ENCODE measurements at regions not wholly inside any gene's neighbourhood (a gene's known extent, or its start where the extent isn't known, plus 50 kb on each side); places are given as distances from the start of the nearest gene placed in this dataset.

DNA sequence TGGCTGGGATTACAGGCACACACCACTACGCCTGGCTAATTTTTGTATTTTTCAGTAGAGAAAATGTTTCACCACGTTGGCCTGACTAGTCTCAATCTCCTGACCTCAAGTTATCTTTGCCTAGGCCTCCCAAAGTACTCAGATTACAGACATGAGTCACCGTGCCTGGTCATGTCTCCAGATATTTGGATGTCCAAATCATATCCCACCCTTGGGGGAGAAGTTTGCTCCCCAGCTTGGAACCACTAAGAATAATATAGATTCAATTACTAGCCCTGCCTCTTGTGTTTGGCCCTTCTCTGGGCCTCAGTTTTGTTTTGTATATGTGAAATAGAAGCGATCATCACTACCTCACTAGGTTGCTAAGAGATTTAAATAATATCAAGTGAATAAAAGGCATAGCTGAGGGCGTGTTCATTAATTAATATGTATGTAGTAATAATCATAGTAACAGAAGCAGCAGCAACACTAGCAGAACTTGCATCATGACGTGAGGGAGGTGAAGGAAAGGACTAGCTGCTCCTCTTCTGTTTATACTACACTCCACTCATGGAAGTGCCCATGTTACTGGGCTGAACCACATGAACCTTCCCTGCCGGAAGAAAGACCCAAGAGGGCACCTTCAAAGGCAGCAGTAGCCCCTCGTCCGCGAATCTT, 253.6 kb upstream of the XYLT1 start:
- ChIA-PET CTCF (no interaction called here), POLR2A (no interaction called here)
- Histone ChIP-seq H3K4me1 (ENCODE audit: control extremely low read depth in 1 of 4, control insufficient read depth in 4 of 4, insufficient read depth in 4 of 4, low read length in 3 of 4) (no peaks in the 10 kb centered on the region), H3K9me3 (ENCODE audit: control extremely low read depth in 1 of 5, control insufficient read depth in 4 of 5, insufficient read depth in 2 of 5, low read depth in 1 of 5, low read length in 4 of 5) (no peaks in the 10 kb centered on the region), H3K4me3 (ENCODE audit: control insufficient read depth in 1 of 7, extremely low read depth in 1 of 7, insufficient read depth in 4 of 7, low read depth in 2 of 7, low read length in 6 of 7) (no peak overlapping the region), H3K36me3 (ENCODE audit: control insufficient read depth in 4 of 4, insufficient read depth in 4 of 4, low read length in 3 of 4) (no peaks in the 10 kb centered on the region), H3K27ac (ENCODE audit: insufficient read depth in 1 of 2, low read depth in 1 of 2, low read length in 2 of 2, poor library complexity in 1 of 2, severe bottlenecking in 2 of 2) (no peak overlapping the region), H3K27me3 (replicated peaks in 2 of 5; ENCODE audit: control insufficient read depth in 4 of 5, insufficient read depth in 5 of 5, low read length in 4 of 5) (no peaks in the 10 kb centered on the region)
- WGBS (ENCODE audit: insufficient coverage), result 91% methylated on average over 5 of the region's 10 CpGs
- no peak for DNase-seq

DNA sequence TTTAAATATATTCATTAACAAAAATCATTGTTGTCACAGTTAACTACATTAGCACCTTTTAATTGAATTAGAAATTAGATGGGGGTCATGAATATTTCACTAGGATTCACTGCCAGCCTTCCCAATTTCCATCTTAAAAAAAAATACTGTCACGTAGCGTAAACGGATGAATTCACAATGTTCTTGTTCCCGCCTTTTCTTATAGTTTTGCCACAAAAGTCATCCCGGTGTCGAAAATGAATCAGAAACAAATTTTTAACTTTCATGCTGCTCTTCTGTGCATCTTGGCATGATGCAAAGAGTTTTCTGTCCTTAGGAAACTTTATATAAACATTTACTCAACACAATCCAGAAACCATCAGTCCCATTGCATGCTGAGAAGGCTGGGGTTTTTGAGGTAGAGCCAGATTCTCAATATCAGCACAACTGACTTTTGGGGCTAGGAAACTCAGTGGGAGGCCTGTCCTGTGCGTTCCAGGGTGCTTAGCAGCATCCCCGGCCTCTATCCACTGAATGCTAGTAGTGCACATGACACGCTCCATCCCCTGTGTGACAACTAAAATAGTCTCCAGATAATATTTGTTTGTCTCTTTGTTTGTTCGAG, 252.9 kb upstream of the XYLT1 start:
- WGBS (ENCODE audit: insufficient coverage), result 99% methylated on average over 10 of the region's 10 CpGs
- Histone ChIP-seq H3K27ac (ENCODE audit: insufficient read depth in 1 of 2, low read depth in 1 of 2, low read length in 2 of 2, poor library complexity in 1 of 2, severe bottlenecking in 2 of 2) (no peak overlapping the region), H3K9me3 (ENCODE audit: control extremely low read depth in 1 of 5, control insufficient read depth in 4 of 5, insufficient read depth in 2 of 5, low read depth in 1 of 5, low read length in 4 of 5) (no peaks in the 10 kb centered on the region), H3K4me1 (ENCODE audit: control extremely low read depth in 1 of 4, control insufficient read depth in 4 of 4, insufficient read depth in 4 of 4, low read length in 3 of 4) (no peaks in the 10 kb centered on the region), H3K4me3 (ENCODE audit: control insufficient read depth in 1 of 7, extremely low read depth in 1 of 7, insufficient read depth in 4 of 7, low read depth in 2 of 7, low read length in 6 of 7) (no peak overlapping the region), H3K27me3 (replicated peaks in 2 of 5; ENCODE audit: control insufficient read depth in 4 of 5, insufficient read depth in 5 of 5, low read length in 4 of 5) (peaks cover 0 to 4% (median 0%) of the 10 kb centered on the region in 5 experiments), H3K36me3 (ENCODE audit: control insufficient read depth in 4 of 4, insufficient read depth in 4 of 4, low read length in 3 of 4) (no peaks in the 10 kb centered on the region)
- ChIA-PET CTCF (no interaction called here), POLR2A (no interaction called here)
- DNase-seq, result no peak

DNA sequence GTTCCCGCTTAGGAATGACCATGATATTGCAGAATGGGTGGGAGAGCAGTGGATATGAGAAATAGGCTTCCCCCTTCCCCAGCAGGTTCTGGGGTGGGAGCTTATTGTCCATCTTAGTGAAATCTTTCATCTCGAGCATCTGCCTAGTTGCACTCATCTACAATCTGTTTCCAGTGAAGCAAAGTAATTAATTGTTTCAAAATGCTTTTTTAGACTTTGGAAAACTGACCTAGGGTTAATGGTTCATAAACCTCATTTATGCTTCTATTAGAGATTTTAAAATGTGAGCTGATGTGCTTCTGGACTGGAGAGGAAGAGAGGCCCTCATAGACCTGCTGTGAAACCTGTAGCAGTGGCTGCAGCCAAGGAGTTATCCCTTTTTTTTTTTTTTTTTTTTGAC, 247.7 kb upstream of the XYLT1 start:
- H3K27ac ChIP-seq (ENCODE audit: insufficient read depth in 1 of 2, low read depth in 1 of 2, low read length in 2 of 2, poor library complexity in 1 of 2, severe bottlenecking in 2 of 2), result no peak overlapping the region
- DNase-seq, result no peak
- 60% methylated on average over 1 of the region's 2 CpGs for WGBS (ENCODE audit: insufficient coverage)
- no peak overlapping the region for H3K4me3 ChIP-seq (ENCODE audit: control insufficient read depth in 1 of 7, extremely low read depth in 1 of 7, insufficient read depth in 4 of 7, low read depth in 2 of 7, low read length in 6 of 7)
- H3K27me3 ChIP-seq (replicated peaks in 2 of 5; ENCODE audit: control insufficient read depth in 4 of 5, insufficient read depth in 5 of 5, low read length in 4 of 5), result peaks cover 0 to 4% (median 0%) of the 10 kb centered on the region in 5 experiments
- no peaks in the 10 kb centered on the region for H3K4me1 ChIP-seq (ENCODE audit: control extremely low read depth in 1 of 4, control insufficient read depth in 4 of 4, insufficient read depth in 4 of 4, low read length in 3 of 4)
- no peaks in the 10 kb centered on the region for H3K36me3 ChIP-seq (ENCODE audit: control insufficient read depth in 4 of 4, insufficient read depth in 4 of 4, low read length in 3 of 4)
- POLR2A ChIA-PET, result no interaction called here
- CTCF ChIA-PET, result no interaction called here
- H3K9me3 ChIP-seq (ENCODE audit: control extremely low read depth in 1 of 5, control insufficient read depth in 4 of 5, insufficient read depth in 2 of 5, low read depth in 1 of 5, low read length in 4 of 5), result peaks cover 0 to 7% (median 0%) of the 10 kb centered on the region in 5 experiments

DNA sequence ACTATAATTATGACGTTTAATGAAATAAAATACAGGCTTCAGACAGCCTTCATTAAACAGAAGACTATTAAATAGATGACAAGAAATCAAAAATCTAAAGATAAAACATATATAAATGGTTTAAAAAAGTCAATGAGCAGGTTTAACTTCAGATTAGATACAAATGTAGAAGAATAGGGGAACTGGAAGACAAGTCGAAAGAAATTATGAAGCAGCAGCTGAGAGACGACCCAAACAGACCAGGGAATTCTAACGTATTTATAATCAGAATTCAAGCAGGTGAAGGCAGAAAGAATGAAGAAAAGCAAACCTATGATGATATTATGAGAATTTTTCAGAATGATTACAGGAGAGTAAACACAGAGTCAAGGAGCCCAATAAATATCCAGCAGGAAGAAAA, 235.1 kb upstream of the XYLT1 start:
- no peak overlapping the region for H3K4me3 ChIP-seq (ENCODE audit: control insufficient read depth in 1 of 7, extremely low read depth in 1 of 7, insufficient read depth in 4 of 7, low read depth in 2 of 7, low read length in 6 of 7)
- WGBS (ENCODE audit: insufficient coverage), result 100% methylated on average over 3 of the region's 4 CpGs
- no peaks in the 10 kb centered on the region for H3K4me1 ChIP-seq (ENCODE audit: control extremely low read depth in 1 of 4, control insufficient read depth in 4 of 4, insufficient read depth in 4 of 4, low read length in 3 of 4)
- peaks cover 0 to 3% (median 0%) of the 10 kb centered on the region in 5 experiments for H3K9me3 ChIP-seq (ENCODE audit: control extremely low read depth in 1 of 5, control insufficient read depth in 4 of 5, insufficient read depth in 2 of 5, low read depth in 1 of 5, low read length in 4 of 5)
- CTCF ChIA-PET, result no interaction called here
- POLR2A ChIA-PET, result no interaction called here
- H3K36me3 ChIP-seq (ENCODE audit: control insufficient read depth in 4 of 4, insufficient read depth in 4 of 4, low read length in 3 of 4), result no peaks in the 10 kb centered on the region
- no peak overlapping the region for H3K27ac ChIP-seq (ENCODE audit: insufficient read depth in 1 of 2, low read depth in 1 of 2, low read length in 2 of 2, poor library complexity in 1 of 2, severe bottlenecking in 2 of 2)
- H3K27me3 ChIP-seq (replicated peaks in 2 of 5; ENCODE audit: control insufficient read depth in 4 of 5, insufficient read depth in 5 of 5, low read length in 4 of 5), result no peaks in the 10 kb centered on the region
- DNase-seq, result no peak

DNA sequence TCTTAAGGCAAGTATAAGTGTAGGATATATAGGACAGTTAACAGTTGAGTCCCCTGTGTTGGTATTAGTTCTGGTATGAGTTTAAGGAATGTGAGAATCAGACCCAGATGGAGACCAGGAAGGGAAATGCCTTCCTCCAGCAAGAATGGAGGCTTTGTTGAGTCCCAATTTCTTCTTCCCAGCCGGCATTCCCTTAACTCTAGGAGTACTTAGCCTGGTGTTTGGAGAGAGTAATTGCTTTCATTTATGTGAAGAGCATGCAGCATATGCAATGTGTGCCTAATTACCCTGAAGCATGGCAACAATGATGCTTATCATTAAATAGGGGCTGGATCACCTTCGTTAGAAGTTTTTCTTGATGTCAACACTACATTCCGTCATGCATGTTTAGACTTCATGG, 225.9 kb upstream of the XYLT1 start:
- no peak overlapping the region for H3K4me3 ChIP-seq (ENCODE audit: control insufficient read depth in 1 of 7, extremely low read depth in 1 of 7, insufficient read depth in 4 of 7, low read depth in 2 of 7, low read length in 6 of 7)
- 95% methylated on average over 3 of the region's 3 CpGs for WGBS (ENCODE audit: insufficient coverage)
- no peaks in the 10 kb centered on the region for H3K36me3 ChIP-seq (ENCODE audit: control insufficient read depth in 4 of 4, insufficient read depth in 4 of 4, low read length in 3 of 4)
- ChIA-PET POLR2A (no interaction called here), CTCF (no interaction called here)
- no peak for DNase-seq
- peaks cover 0 to 2% (median under 1%) of the 10 kb centered on the region in 5 experiments for H3K27me3 ChIP-seq (replicated peaks in 2 of 5; ENCODE audit: control insufficient read depth in 4 of 5, insufficient read depth in 5 of 5, low read length in 4 of 5)
- H3K4me1 ChIP-seq (ENCODE audit: control extremely low read depth in 1 of 4, control insufficient read depth in 4 of 4, insufficient read depth in 4 of 4, low read length in 3 of 4), result no peaks in the 10 kb centered on the region
- H3K9me3 ChIP-seq (ENCODE audit: control extremely low read depth in 1 of 5, control insufficient read depth in 4 of 5, insufficient read depth in 2 of 5, low read depth in 1 of 5, low read length in 4 of 5), result no peaks in the 10 kb centered on the region
- H3K27ac ChIP-seq (ENCODE audit: insufficient read depth in 1 of 2, low read depth in 1 of 2, low read length in 2 of 2, poor library complexity in 1 of 2, severe bottlenecking in 2 of 2), result no peak overlapping the region

DNA sequence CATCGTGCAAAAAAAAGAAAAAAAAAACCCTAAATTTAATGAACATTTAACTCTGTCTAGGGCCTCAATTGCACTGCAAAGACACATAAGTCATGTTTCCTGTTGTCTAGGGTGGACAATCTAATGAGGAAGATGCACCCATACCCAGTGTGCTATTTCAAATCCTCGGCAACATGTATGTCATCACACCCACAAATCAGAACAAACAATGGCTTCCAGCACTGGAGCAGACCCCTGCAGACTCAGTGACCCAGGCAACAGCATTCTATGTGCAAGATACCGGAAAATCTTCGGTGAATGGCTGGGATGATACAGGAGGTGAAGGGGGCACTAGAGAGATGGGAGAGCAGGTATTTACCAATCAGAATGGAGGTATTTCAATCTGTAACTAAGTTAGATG, 221.7 kb upstream of the XYLT1 start:
- Histone ChIP-seq H3K36me3 (ENCODE audit: control insufficient read depth in 4 of 4, insufficient read depth in 4 of 4, low read length in 3 of 4) (no peaks in the 10 kb centered on the region), H3K27me3 (replicated peaks in 2 of 5; ENCODE audit: control insufficient read depth in 4 of 5, insufficient read depth in 5 of 5, low read length in 4 of 5) (peaks cover 0 to 8% (median 2%) of the 10 kb centered on the region in 5 experiments), H3K4me1 (ENCODE audit: control extremely low read depth in 1 of 4, control insufficient read depth in 4 of 4, insufficient read depth in 4 of 4, low read length in 3 of 4) (no peaks in the 10 kb centered on the region), H3K9me3 (ENCODE audit: control extremely low read depth in 1 of 5, control insufficient read depth in 4 of 5, insufficient read depth in 2 of 5, low read depth in 1 of 5, low read length in 4 of 5) (no peaks in the 10 kb centered on the region), H3K27ac (ENCODE audit: insufficient read depth in 1 of 2, low read depth in 1 of 2, low read length in 2 of 2, poor library complexity in 1 of 2, severe bottlenecking in 2 of 2) (no peak overlapping the region), H3K4me3 (ENCODE audit: control insufficient read depth in 1 of 7, extremely low read depth in 1 of 7, insufficient read depth in 4 of 7, low read depth in 2 of 7, low read length in 6 of 7) (no peak overlapping the region)
- DNase-seq, result no peak
- POLR2A ChIA-PET, result no interaction called here
- CTCF ChIA-PET, result no interaction called here
- 100% methylated on average over 2 of the region's 4 CpGs for WGBS (ENCODE audit: insufficient coverage)

DNA sequence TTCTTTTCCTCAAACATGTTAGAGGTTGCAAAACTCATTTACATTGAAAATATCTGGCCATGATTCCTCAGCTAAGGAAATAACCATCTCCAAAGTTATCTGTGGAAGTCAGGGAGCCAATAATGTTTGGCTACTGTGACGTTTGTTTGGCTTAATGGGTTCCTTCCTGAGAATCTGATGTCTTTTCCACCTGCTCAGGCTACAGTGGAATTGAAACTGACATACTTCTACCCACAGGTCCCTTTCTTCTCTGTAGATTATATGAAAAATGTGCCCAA, 221.1 kb upstream of the XYLT1 start:
- Histone ChIP-seq H3K36me3 (ENCODE audit: control insufficient read depth in 4 of 4, insufficient read depth in 4 of 4, low read length in 3 of 4) (no peaks in the 10 kb centered on the region), H3K4me1 (ENCODE audit: control extremely low read depth in 1 of 4, control insufficient read depth in 4 of 4, insufficient read depth in 4 of 4, low read length in 3 of 4) (no peaks in the 10 kb centered on the region), H3K27me3 (replicated peaks in 2 of 5; ENCODE audit: control insufficient read depth in 4 of 5, insufficient read depth in 5 of 5, low read length in 4 of 5) (peaks cover 0 to 13% (median 2%) of the 10 kb centered on the region in 5 experiments), H3K9me3 (ENCODE audit: control extremely low read depth in 1 of 5, control insufficient read depth in 4 of 5, insufficient read depth in 2 of 5, low read depth in 1 of 5, low read length in 4 of 5) (no peaks in the 10 kb centered on the region), H3K4me3 (ENCODE audit: control insufficient read depth in 1 of 7, extremely low read depth in 1 of 7, insufficient read depth in 4 of 7, low read depth in 2 of 7, low read length in 6 of 7) (no peak overlapping the region), H3K27ac (ENCODE audit: insufficient read depth in 1 of 2, low read depth in 1 of 2, low read length in 2 of 2, poor library complexity in 1 of 2, severe bottlenecking in 2 of 2) (no peak overlapping the region)
- CTCF ChIA-PET, result no interaction called here
- WGBS (ENCODE audit: insufficient coverage), result 38% methylated on average over 1 of the region's 1 CpG
- DNase-seq, result no peak
- POLR2A ChIA-PET, result no interaction called here
